ENCODE measurements at regions not wholly inside any gene's neighbourhood (a gene's known extent, or its start where the extent isn't known, plus 50 kb on each side); places are given as distances from the start of the nearest gene placed in this dataset.

DNA sequence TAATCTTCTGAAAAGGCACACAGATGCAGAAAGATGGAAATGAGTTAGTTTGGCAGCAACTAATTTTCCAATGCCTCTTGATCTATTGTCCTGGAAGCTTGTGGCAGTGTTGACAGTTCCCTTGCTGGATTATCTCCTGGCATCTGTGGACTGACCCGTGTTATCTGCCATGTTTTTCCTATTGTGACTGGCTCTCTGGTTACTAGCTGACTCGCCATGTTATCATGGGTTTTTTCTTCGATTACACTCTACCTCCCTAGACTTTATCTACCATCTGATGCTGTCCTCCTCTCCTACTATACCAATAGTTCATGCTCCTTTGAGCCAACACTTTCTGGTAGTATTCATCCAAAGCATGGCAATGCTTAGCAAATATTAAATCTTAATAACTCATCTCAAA lies 63.3 kb upstream of the FLRT2 start:
- H3K9me3 Mint-ChIP-seq, result peaks cover 4% of the 10 kb centered on the region
- no peak overlapping the region for H3K4me3 Mint-ChIP-seq
- no peaks in the 10 kb centered on the region for H3K27me3 Mint-ChIP-seq (ENCODE audit: low read depth)
- no peaks in the 10 kb centered on the region for H3K36me3 Mint-ChIP-seq (ENCODE audit: insufficient read depth)
- no peaks in the 10 kb centered on the region for H3K4me1 Mint-ChIP-seq (ENCODE audit: low read depth)
- DNase-seq (no peak), ATAC-seq (no peak)

- Mint-ChIP-seq H3K4me3 (no peak overlapping the region), H3K27me3 (ENCODE audit: low read depth) (no peaks in the 10 kb centered on the region), H3K36me3 (ENCODE audit: insufficient read depth) (no peaks in the 10 kb centered on the region), H3K4me1 (ENCODE audit: low read depth) (no peaks in the 10 kb centered on the region), H3K9me3 (no peaks in the 10 kb centered on the region)
- DNase-seq (no peak), ATAC-seq (no peak)
These were observed 61.1 kb upstream of the FLRT2 start for GRCh38 chr14:85468816-85469215.

DNA sequence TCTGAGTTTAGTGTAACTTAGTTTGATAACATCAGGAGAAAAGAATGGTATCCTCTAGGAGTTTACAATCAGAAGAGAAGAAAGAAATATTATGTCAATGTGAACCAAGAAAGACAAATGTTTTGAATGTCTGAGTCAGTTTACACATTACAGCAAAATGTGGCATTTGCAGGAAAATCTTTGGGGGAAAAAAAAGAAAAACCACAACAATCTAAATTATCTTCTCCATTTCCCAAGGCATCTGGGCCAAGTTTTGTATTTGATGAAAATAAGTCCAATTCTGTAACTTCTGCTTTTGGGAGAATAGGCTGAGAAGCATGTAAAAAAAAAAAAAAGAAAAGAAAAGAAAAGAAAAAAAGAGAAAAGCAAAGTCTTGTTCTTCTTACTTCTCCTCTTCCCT lies 58.8 kb upstream of the FLRT2 start:
- H3K4me1 Mint-ChIP-seq (ENCODE audit: low read depth), result no peaks in the 10 kb centered on the region
- ATAC-seq, result no peak
- H3K4me3 Mint-ChIP-seq, result no peak overlapping the region
- H3K9me3 Mint-ChIP-seq, result no peaks in the 10 kb centered on the region
- DNase-seq, result no peak
- no peaks in the 10 kb centered on the region for H3K36me3 Mint-ChIP-seq (ENCODE audit: insufficient read depth)
- H3K27me3 Mint-ChIP-seq (ENCODE audit: low read depth), result no peaks in the 10 kb centered on the region

GRCh38 chr14:85471744-85472143 lies 58.2 kb upstream of the FLRT2 start:
- H3K4me3 Mint-ChIP-seq, result no peak overlapping the region
- no peaks in the 10 kb centered on the region for H3K36me3 Mint-ChIP-seq (ENCODE audit: insufficient read depth)
- no peaks in the 10 kb centered on the region for H3K9me3 Mint-ChIP-seq
- no peaks in the 10 kb centered on the region for H3K27me3 Mint-ChIP-seq (ENCODE audit: low read depth)
- ATAC-seq, result no peak
- no peak for DNase-seq
- no peaks in the 10 kb centered on the region for H3K4me1 Mint-ChIP-seq (ENCODE audit: low read depth)

- ATAC-seq (no peak), DNase-seq (no peak)
- Mint-ChIP-seq H3K4me1 (ENCODE audit: low read depth) (no peaks in the 10 kb centered on the region), H3K36me3 (ENCODE audit: insufficient read depth) (no peaks in the 10 kb centered on the region), H3K4me3 (no peak overlapping the region), H3K9me3 (no peaks in the 10 kb centered on the region), H3K27me3 (ENCODE audit: low read depth) (no peaks in the 10 kb centered on the region)
These were observed 55.5 kb upstream of the FLRT2 start for GRCh38 chr14:85474431-85474830.

DNA sequence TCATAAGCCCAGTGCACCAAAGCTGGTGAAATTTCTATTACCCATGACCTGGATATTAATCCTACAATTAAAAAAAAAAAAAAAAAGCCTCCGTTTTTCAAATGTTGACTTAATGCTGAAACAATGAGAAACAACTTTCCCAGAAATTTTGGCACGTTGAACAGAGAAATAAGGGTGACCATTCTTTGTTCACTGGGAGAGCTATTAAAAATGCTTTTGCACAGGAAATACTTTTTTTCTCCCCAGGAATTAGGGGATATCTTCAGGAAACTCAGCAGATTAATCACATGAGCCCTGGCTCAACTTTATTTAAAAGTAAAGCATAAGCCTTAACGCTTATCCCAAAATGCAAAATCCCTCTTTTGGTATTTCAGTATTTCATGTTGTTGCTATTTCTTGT lies 54.8 kb upstream of the FLRT2 start:
- no peaks in the 10 kb centered on the region for H3K9me3 Mint-ChIP-seq
- DNase-seq, result no peak
- no peaks in the 10 kb centered on the region for H3K27me3 Mint-ChIP-seq (ENCODE audit: low read depth)
- H3K36me3 Mint-ChIP-seq (ENCODE audit: insufficient read depth), result no peaks in the 10 kb centered on the region
- no peaks in the 10 kb centered on the region for H3K4me1 Mint-ChIP-seq (ENCODE audit: low read depth)
- no peak for ATAC-seq
- no peak overlapping the region for H3K4me3 Mint-ChIP-seq

DNA sequence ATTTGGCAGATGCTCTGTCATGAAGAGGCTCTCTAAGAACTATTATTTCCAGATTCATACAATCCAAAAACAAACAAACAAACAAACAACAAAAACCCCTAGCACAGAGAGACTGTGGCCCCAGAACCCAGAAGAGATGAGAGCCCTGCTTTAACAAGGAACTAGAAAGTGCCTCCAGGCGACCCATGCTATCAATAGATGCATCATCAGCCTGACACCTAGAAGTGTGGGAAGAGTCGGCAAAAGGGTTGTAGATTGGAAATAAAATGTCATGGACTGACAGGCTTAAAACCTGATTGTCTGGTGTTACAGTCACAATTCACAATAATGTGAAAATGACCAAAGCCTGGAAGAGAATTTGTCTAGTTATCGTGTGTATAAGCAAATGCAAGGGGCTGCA lies 50.6 kb upstream of the FLRT2 start:
- Mint-ChIP-seq H3K36me3 (ENCODE audit: insufficient read depth) (no peaks in the 10 kb centered on the region), H3K27me3 (ENCODE audit: low read depth) (no peaks in the 10 kb centered on the region), H3K4me3 (no peak overlapping the region), H3K4me1 (ENCODE audit: low read depth) (no peaks in the 10 kb centered on the region), H3K9me3 (no peaks in the 10 kb centered on the region)
- ATAC-seq (no peak), DNase-seq (no peak)

DNA sequence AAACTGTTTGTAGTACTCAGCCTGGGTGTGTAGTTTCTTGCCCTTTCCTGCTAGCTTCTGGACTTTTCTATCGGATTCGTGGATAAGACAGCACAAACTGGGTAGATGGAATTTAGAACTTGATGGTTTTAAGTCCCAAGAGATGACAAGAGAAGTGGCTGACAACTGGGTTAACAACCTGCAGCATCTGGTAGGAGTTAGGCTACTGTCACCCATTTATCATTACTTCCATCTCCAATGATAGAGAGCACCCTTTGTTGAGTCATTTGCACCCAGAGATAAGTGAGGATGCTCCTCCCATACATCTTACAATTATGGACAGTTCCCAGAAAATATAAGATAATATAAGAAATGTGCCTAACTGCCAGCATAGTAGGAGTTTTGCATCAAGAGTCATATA lies 50.2 kb upstream of the FLRT2 start:
- no peaks in the 10 kb centered on the region for H3K9me3 Mint-ChIP-seq
- no peaks in the 10 kb centered on the region for H3K4me1 Mint-ChIP-seq (ENCODE audit: low read depth)
- no peaks in the 10 kb centered on the region for H3K36me3 Mint-ChIP-seq (ENCODE audit: insufficient read depth)
- no peaks in the 10 kb centered on the region for H3K27me3 Mint-ChIP-seq (ENCODE audit: low read depth)
- DNase-seq (no peak), ATAC-seq (no peak)
- H3K4me3 Mint-ChIP-seq, result no peak overlapping the region
